Heart left ventricle (tissue), 16 donors: ENCODE measurements at regions not wholly inside any gene's neighbourhood (a gene's known extent, or its start where the extent isn't known, plus 50 kb on each side); places are given as distances from the start of the nearest gene placed in this dataset.

Source experiments
- ATAC-seq, 4 donors: fragments of 200-7000 bp; cut with Tn5 transposase; one replicate each; pipeline ENCODE4 v1.9.1; 2020 to 2022; ENCODE audit warnings: moderate library complexity in 4 of 4, mild to moderate bottlenecking in 3 of 4, moderate number of reproducible peaks in 1 of 4
- DNase-seq, 5 donors: peaks; one replicate each; pipeline ENCODE4 v3.0.0-alpha.2; 2020
- H3K27ac ChIP-seq, 12 donors: fragments of 200-600 bp; sonication (generic) in 4 of 12; one replicate each; pipeline versions ENCODE4 v1.5.0 to v1.8.0; 2016 to 2022; ENCODE audit warnings: mild to moderate bottlenecking in 2 of 12
- H3K27me3 ChIP-seq, 9 donors: fragments of 200-600 bp; sonication (generic) in 2 of 9; one replicate each; pipeline versions ENCODE4 v1.5.1 to v1.8.0; 2016 to 2022; ENCODE audit warnings: mild to moderate bottlenecking in 3 of 9
- H3K36me3 ChIP-seq, 9 donors: fragments of 200-600 bp; sonication (generic) in 2 of 9; one replicate each; pipeline versions ENCODE4 v1.5.0 to v1.8.0; 2018 to 2022; ENCODE audit warnings: mild to moderate bottlenecking in 2 of 9
- H3K4me1 ChIP-seq, 12 donors: fragments of 200-600 bp; sonication (generic) in 4 of 12; one replicate each; pipeline versions ENCODE4 v1.5.0 to v1.8.0; 2016 to 2022; ENCODE audit warnings: mild to moderate bottlenecking in 3 of 12
- H3K4me3 ChIP-seq, 12 donors: fragments of 200-600 bp; sonication (generic) in 4 of 12; one replicate each; pipeline versions ENCODE4 v1.5.0 to v1.8.0; 2017 to 2022; ENCODE audit warnings: mild to moderate bottlenecking in 9 of 12, moderate library complexity in 4 of 12
- H3K9me3 ChIP-seq, 12 donors: fragments of 200-600 bp; sonication (generic) in 4 of 12; one replicate each; pipeline versions ENCODE4 v1.5.0 to v1.8.0; 2016 to 2022; ENCODE audit warnings: mild to moderate bottlenecking in 1 of 12
- CTCF ChIP-seq, 12 donors: fragments of 200-600 bp; sonication (generic) in 4 of 12; IDR thresholded peaks; one replicate each; pipeline versions ENCODE4 v1.5.0 to v1.8.0; 2018 to 2022; ENCODE audit warnings: antibody characterized with exemption in 12 of 12, mild to moderate bottlenecking in 5 of 12
- POLR2A ChIP-seq, 2 donors: fragments of 450-650 bp; IDR thresholded peaks; one replicate each; pipeline ENCODE4 v1.6.1; 2017; ENCODE audit warnings: antibody characterized with exemption in 2 of 2, mild to moderate bottlenecking in 2 of 2, moderate library complexity in 2 of 2
- WGBS, 4 donors: extraction: QIAGEN DNeasy Blood & Tissue Kit in 2 of 4; methylation state at CpG; one replicate each; pipeline versions ENCODE4 v1.1.5 to v1.1.7; 2013 to 2018; 5-methylcytosine and 5-hydroxymethylcytosine counted together
- intact Hi-C, 10 donors: fragments of 100-400 bp; cut with DNase I; formaldehyde crosslinking; loops; one replicate each; pipeline versions ENCODE4 v1.11.1 to v1.14.2; 2022
- donor health status: ischemic (EF 13 %, LVEDD 7.1; RV severe dilation, severe dysfunction).
- donor health status: healthy with polysubstance abuse.
- donor health status: DM: no; HTN: yes; CAD: no.
- donor health status: DM: no; HTN: no; CAD: no.
- donor health status: ischemic (EF 25% LVEDD 6.9; RV normal size, moderate dysfunction).
- donor health status: ischemic (EF 25% LVEDD 5.7; RV mildly dilated, moderate dysfunction).
- donor health status: healthy.
- donor health status: DM: yes; HTN: yes; CAD: no.
- donor health status: ischemic (EF 35%, LVEDD 5.7; RV mildly dilated, moderate dysfunction).
- donor health status: nonischemic (EF 11% LVEDD 7.7; RV severe dilation, severe dysfunction).
- donor health status: DM: yes; HTN: yes; CAD: no.
- donor health status: PGD.
- donor health status: ischemic (EF 29% LVEDD 5.4; RV normal size, mild dysfunction).
- donor health status: nonischemic (EF 23%, LVEDD 6.1; RV moderate dilation, normal function).

- H3K36me3 ChIP-seq: no peaks in the 10 kb centered on the region
- 29 to 73% (median 50%) methylated on average over 2 of the region's 2 CpGs for WGBS, 4 donors
- DNase-seq: no peak
- intact Hi-C loops: no loop called here
- TF ChIP-seq CTCF (IDR thresholded peaks at IDR 0.05) (no peak), POLR2A (IDR thresholded peaks at IDR 0.05) (no peak)
- peaks cover 0 to 7% (median 0%) of the 10 kb centered on the region in 9 donors for H3K27me3 ChIP-seq
- H3K4me3 ChIP-seq: no peak overlapping the region
- H3K27ac ChIP-seq: no peak overlapping the region
- no peaks in the 10 kb centered on the region for H3K4me1 ChIP-seq
- no peak for ATAC-seq
- peaks cover 0 to 6% (median 2%) of the 10 kb centered on the region in 12 donors for H3K9me3 ChIP-seq
These were observed 57.8 kb upstream of the ST8SIA3 start for GRCh38 chr18:57294547-57294946.

- no peaks in the 10 kb centered on the region for H3K4me1 ChIP-seq
- no peaks in the 10 kb centered on the region for H3K36me3 ChIP-seq
- H3K9me3 ChIP-seq: no peaks in the 10 kb centered on the region
- peaks cover 0 to 16% (median 0%) of the 10 kb centered on the region in 9 donors for H3K27me3 ChIP-seq
- ATAC-seq: no peak
- intact Hi-C loops: no loop called here
- no peak overlapping the region for H3K27ac ChIP-seq
- DNase-seq: no peak
- TF ChIP-seq CTCF (IDR thresholded peaks at IDR 0.05): no peak
- no peak for TF ChIP-seq POLR2A (IDR thresholded peaks at IDR 0.05)
- no peak overlapping the region for H3K4me3 ChIP-seq
These were observed 56.0 kb upstream of the ST8SIA3 start for GRCh38 chr18:57296336-57296735.

- intact Hi-C loops: no loop called here
- WGBS, 4 donors: 79 to 84% (median 81%) methylated on average over 7 of the region's 7 CpGs
These were observed 55.1 kb upstream of the ST8SIA3 start for GRCh38 chr18:57297306-57297705.

GRCh38 chr18:57299931-57300330 lies 52.4 kb upstream of the ST8SIA3 start:
- Histone ChIP-seq H3K27ac (no peak overlapping the region), H3K36me3 (no peaks in the 10 kb centered on the region), H3K27me3 (peaks cover 0 to 28% (median 0%) of the 10 kb centered on the region in 9 donors), H3K9me3 (no peaks in the 10 kb centered on the region), H3K4me3 (no peak overlapping the region), H3K4me1 (no peaks in the 10 kb centered on the region)
- ATAC-seq: no peak
- TF ChIP-seq POLR2A (IDR thresholded peaks at IDR 0.05): no peak
- TF ChIP-seq CTCF (IDR thresholded peaks at IDR 0.05): no peak
- DNase-seq: no peak
- intact Hi-C loops: no loop called here

More at GRCh38 chr18:57297306-57297705, 55.1 kb upstream of the ST8SIA3 start:
- ATAC-seq: no peak
- DNase-seq: no peak
- Histone ChIP-seq H3K27ac (no peak overlapping the region), H3K4me3 (no peak overlapping the region), H3K4me1 (no peaks in the 10 kb centered on the region), H3K27me3 (peaks cover 0 to 23% (median 0%) of the 10 kb centered on the region in 9 donors), H3K36me3 (no peaks in the 10 kb centered on the region), H3K9me3 (no peaks in the 10 kb centered on the region)
- TF ChIP-seq POLR2A (IDR thresholded peaks at IDR 0.05) (no peak), CTCF (IDR thresholded peaks at IDR 0.05) (no peak)
